Tibial artery (tissue), 4 donors: ENCODE measurements at regions not wholly inside any gene's neighbourhood (a gene's known extent, or its start where the extent isn't known, plus 50 kb on each side); places are given as distances from the start of the nearest gene placed in this dataset.
"Not testable (repeated sequence)": the region's sequence is repeated elsewhere in the genome, so short reads cannot be mapped to it uniquely, and the experiment has no call there.

ENCODE experiments used
- DNase-seq, 2 donors: peaks; one replicate each; pipeline ENCODE4 v3.0.0-alpha.2; 2019
- H3K27ac ChIP-seq, 2 donors: fragments of 200-600 bp; sonication (generic) in 1 of 2; 1 replicate in 1 of 2; 2 replicates in 1 of 2; pipeline ENCODE4 v1.5.1; 2018 to 2019; ENCODE audit warnings: mild to moderate bottlenecking in 1 of 2
- H3K27me3 ChIP-seq, 2 donors: fragments of 200-600 bp; sonication (generic) in 1 of 2; one replicate each; pipeline versions ENCODE4 v1.5.1 to v1.6.0; 2016 to 2019
- H3K36me3 ChIP-seq, 3 donors: fragments of 200-600 bp; sonication (generic) in 2 of 3; one replicate each; pipeline ENCODE4 v1.5.1; 2016 to 2019; ENCODE audit warnings: mild to moderate bottlenecking in 2 of 3
- H3K4me1 ChIP-seq, 4 donors: fragments of 200-600 bp; sonication (generic) in 2 of 4; 1 replicate in 3 of 4; 2 replicates in 1 of 4; pipeline ENCODE4 v1.5.1; 2016 to 2019
- H3K4me3 ChIP-seq, 2 donors: fragments of 200-600 bp; sonication (generic) in 1 of 2; 1 replicate in 1 of 2; 2 replicates in 1 of 2; pipeline ENCODE4 v1.5.1; 2018 to 2019; ENCODE audit warnings: mild to moderate bottlenecking in 2 of 2
- H3K9me3 ChIP-seq, 3 donors: fragments of 200-600 bp; sonication (generic) in 1 of 3; one replicate each; pipeline ENCODE4 v1.5.1; 2016 to 2019
- intact Hi-C: fragments of 100-400 bp; cut with DNase I; formaldehyde crosslinking; loops from one replicate; pipeline ENCODE4 v1.15.0; 2023; ENCODE audit warnings: low total_unique reads
- TF ChIP-seq, protein P1 (sequence below), 2 experiments: fragments of 200-600 bp in 1 of 2; fragments of 450-650 bp in 1 of 2; IDR thresholded peaks; one replicate each; pipeline ENCODE4 v1.5.1; 2017 to 2019; ENCODE audit warnings: antibody characterized with exemption in 2 of 2, mild to moderate bottlenecking in 1 of 2, moderate library complexity in 1 of 2

DNA sequence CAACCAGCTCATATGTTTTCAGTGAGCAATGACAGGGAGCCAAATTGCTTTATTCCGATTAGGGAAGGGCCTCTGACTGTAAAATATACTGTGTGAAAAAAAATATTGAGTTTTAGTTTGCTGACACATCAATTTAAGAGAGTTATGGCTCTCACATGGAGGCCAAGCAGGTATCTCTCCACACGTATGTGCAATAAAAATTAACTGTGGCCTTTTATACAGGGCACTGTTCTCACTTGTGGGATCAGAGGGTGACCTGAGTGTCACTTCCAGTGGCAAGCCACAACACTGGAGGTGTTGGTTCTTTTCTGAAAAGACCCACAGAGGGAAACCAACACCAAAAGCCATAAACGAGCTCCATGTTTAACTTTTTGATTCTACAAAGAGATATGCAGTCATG lies 462.8 kb downstream of the MID1IP1 start:
- H3K27me3 ChIP-seq, result no peaks in the 10 kb centered on the region
- no peaks in the 10 kb centered on the region for H3K36me3 ChIP-seq
- peaks cover 0 to 11% (median 4%) of the 10 kb centered on the region in 3 donors for H3K9me3 ChIP-seq
- intact Hi-C loops, result no loop called here
- no peak overlapping the region for H3K27ac ChIP-seq
- DNase-seq, result no peak
- H3K4me3 ChIP-seq, result no peak overlapping the region
- H3K4me1 ChIP-seq, result no peaks in the 10 kb centered on the region
- TF ChIP-seq, protein P1, sequence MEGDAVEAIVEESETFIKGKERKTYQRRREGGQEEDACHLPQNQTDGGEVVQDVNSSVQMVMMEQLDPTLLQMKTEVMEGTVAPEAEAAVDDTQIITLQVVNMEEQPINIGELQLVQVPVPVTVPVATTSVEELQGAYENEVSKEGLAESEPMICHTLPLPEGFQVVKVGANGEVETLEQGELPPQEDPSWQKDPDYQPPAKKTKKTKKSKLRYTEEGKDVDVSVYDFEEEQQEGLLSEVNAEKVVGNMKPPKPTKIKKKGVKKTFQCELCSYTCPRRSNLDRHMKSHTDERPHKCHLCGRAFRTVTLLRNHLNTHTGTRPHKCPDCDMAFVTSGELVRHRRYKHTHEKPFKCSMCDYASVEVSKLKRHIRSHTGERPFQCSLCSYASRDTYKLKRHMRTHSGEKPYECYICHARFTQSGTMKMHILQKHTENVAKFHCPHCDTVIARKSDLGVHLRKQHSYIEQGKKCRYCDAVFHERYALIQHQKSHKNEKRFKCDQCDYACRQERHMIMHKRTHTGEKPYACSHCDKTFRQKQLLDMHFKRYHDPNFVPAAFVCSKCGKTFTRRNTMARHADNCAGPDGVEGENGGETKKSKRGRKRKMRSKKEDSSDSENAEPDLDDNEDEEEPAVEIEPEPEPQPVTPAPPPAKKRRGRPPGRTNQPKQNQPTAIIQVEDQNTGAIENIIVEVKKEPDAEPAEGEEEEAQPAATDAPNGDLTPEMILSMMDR (IDR thresholded peaks at IDR 0.05), result no peak

DNA sequence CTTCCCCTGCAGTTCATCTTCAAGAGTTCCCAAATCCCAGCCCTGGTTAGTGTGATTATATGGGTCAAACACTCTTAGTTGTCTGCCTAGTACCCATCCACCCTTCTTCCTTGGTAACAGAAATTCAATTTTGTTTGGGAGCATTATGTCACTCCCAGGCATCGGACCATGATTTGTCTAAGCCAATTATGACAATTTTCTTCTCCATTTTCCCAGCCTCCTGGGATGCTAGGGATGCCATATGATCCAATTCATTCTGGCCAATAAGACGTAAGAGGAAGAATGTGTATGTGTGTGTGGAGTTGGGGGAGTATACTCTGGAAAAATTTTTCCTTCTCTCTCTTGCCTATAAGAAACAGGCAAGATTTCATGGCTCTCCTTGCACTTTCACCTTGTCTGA lies 465.9 kb downstream of the MID1IP1 start:
- TF ChIP-seq, protein P1 (IDR thresholded peaks at IDR 0.05), result no peak
- intact Hi-C loops, result no loop called here

DNA sequence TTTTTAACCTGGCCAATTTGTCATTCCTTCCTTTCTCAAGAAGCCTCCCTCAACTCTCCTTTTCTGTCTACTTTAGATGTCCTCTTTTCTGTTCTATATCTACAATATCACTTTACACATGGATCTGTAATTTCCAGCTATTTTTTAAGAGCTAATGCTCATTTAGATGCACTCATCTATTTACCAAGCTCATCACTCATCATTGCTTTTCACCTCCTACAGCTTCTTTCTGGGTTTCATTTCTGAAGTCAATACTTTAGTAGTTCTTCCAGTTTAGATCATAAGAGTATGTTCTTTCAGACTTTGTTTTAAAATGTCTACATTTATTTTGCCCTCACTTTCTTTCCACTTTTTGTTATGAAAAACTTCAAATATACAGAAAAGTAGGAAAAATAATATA lies 466.9 kb downstream of the MID1IP1 start:
- TF ChIP-seq, protein P1 (IDR thresholded peaks at IDR 0.05), result no peak
- Histone ChIP-seq H3K27me3 (no peaks in the 10 kb centered on the region), H3K4me1 (no peaks in the 10 kb centered on the region), H3K9me3 (peaks cover 0 to 11% (median 4%) of the 10 kb centered on the region in 3 donors), H3K4me3 (no peak overlapping the region), H3K27ac (no peak overlapping the region), H3K36me3 (no peaks in the 10 kb centered on the region)
- intact Hi-C loops, result no loop called here
- DNase-seq, result no peak

More for the DNA sequence above, 465.9 kb downstream of the MID1IP1 start:
- no peaks in the 10 kb centered on the region for H3K27me3 ChIP-seq
- no peaks in the 10 kb centered on the region for H3K4me1 ChIP-seq
- no peak overlapping the region for H3K4me3 ChIP-seq
- no peaks in the 10 kb centered on the region for H3K36me3 ChIP-seq
- DNase-seq, result no peak
- no peak overlapping the region for H3K27ac ChIP-seq
- peaks cover 0 to 11% (median 4%) of the 10 kb centered on the region in 3 donors for H3K9me3 ChIP-seq

DNA sequence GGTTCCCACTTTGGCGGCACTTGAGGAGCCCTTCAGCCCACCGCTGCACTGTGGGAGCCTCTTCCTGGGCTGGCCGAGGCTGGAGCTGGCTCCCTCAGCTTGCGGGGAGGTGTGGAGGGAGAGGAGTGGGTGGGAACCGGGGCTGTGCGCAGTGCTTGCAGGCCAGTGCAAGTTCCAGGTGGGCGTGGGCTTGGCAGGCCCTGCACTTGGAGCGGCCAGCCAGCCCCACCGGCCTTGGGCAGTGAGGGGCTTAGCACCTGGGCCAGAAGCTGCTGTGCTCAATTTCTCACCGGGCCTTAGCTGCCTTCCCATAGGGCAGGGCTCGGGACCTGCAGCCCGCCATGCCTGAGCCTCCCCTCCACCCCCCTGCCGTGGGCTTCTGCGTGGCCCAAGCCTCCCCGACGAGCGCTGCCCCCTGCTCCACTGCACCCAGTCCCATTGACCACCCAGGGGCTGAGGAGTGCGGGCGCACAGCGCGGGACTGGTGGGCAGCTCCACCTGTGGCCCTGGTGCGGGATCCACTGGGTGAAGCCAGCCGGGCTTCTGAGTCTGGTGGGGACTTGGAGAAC lies 474.3 kb downstream of the MID1IP1 start:
- H3K27me3 ChIP-seq, result no peaks in the 10 kb centered on the region
- H3K9me3 ChIP-seq, result peaks cover 0 to 1% (median 0%) of the 10 kb centered on the region in 3 donors
- H3K4me3 ChIP-seq, result no peak overlapping the region
- no peak for DNase-seq
- H3K27ac ChIP-seq, result no peak overlapping the region
- H3K4me1 ChIP-seq, result no peaks in the 10 kb centered on the region
- H3K36me3 ChIP-seq, result no peaks in the 10 kb centered on the region
- intact Hi-C loops, result no loop called here
- TF ChIP-seq, protein P1 (IDR thresholded peaks at IDR 0.05), result no peak

DNA sequence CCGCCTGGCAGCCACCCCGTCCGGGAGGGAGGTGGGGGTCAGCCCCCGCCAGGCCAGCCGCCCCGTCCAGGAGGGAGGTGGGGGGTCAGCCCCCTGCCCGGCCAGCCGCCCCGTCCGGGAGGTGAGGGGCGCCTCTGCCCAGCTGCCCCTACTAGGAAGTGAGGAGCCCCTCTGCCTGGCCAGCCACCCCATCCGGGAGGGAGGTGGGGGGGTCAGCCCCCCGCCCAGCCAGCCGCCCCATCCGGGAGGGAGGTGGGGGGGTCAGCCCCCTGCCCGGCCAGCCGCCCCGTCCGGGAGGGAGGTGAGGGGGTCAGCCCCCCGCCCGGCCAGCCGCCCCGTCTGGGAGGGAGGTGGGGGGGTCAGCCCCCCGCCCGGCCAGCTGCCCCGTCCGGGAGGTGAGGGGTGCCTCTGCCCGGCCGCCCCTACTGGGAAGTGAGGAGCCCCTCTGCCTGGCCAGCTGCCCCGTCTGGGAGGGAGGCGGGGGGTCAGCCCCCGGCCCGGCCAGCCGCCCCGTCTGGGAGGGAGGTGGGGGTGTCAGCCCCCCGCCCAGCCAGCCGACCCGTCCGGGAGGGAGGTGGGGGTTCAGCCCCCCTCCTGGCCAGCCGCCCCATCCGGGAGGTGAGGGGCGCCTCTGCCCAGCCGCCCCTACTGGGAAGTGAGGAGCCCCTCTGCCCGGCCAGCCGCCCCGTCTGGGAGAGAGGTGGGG lies 476.6 kb downstream of the MID1IP1 start:
- H3K4me3 ChIP-seq, H3K27ac ChIP-seq, H3K36me3 ChIP-seq, DNase-seq, H3K27me3 ChIP-seq, H3K4me1 ChIP-seq, H3K9me3 ChIP-seq, intact Hi-C loops: not testable (repeated sequence)

DNA sequence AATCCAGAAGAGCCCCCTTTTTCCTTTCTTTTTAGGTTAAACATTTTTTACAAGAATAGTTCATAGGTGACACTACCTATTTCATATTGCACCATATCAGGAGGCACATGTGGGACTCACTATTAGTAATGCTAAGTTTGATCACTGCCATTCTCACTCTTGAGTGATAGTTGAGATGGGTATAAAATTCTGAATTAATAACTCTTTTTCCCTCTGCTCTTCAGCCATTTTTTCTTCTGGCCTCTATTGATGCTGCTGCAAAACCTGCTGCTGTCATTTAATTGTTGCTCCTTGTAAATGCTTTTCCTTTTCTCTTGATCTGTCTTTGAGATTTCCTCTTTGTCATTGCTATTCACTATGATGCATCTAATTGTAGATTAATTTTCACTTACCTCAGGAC lies 482.0 kb downstream of the MID1IP1 start:
- H3K9me3 ChIP-seq, result peaks cover 0 to 22% (median 9%) of the 10 kb centered on the region in 3 donors
- no peak overlapping the region for H3K4me3 ChIP-seq
- intact Hi-C loops, result no loop called here
- H3K27ac ChIP-seq, result no peak overlapping the region
- H3K27me3 ChIP-seq, result no peaks in the 10 kb centered on the region
- no peaks in the 10 kb centered on the region for H3K4me1 ChIP-seq
- H3K36me3 ChIP-seq, result no peaks in the 10 kb centered on the region
- TF ChIP-seq, protein P1 (IDR thresholded peaks at IDR 0.05), result no peak
- no peak for DNase-seq
